ENCODE measurements at regions not wholly inside any gene's neighbourhood (a gene's known extent, or its start where the extent isn't known, plus 50 kb on each side); places are given as distances from the start of the nearest gene placed in this dataset.

DNA sequence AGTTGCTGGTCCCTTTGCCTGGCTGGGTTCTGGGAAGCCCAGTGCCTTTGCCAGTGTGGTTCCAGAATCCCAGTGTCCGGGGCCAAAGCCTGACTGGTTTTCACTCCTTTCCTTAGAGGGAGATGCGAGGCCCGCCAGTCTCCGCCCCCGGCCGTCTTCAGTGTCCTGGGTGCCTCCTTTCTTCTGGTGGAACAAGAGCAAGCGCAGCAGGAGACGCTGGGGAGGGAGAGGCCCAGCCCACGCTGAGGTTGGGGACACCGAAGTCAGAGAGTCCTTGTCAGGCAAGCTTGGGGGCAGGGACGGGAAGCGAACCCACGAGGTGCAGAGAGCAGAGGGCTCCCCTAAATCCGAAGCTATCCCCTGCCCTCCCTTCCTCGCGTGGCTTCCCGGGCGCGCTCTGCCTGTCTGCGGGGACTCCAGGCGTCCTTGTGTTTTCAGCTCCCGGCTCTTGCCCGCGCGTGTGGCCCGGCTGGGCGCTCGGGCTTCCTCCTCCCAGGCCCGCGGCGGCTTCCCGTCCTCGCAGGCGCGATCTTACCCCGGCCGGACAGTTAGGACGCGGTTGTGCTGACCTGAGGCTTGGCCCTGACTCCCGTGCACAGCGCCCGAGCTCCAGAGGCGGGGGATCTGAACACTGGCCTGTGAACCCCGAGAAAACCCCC is 60.6 kb upstream of the UBE3C start:
- CTCF ChIA-PET: interaction anchor here (0.8 kb wide), 1 partner anchor 309 kb away, joined by 3 read pairs; no protein-coding TSS in a partner anchor

More for the DNA sequence above, 60.6 kb upstream of the UBE3C start:
- Histone ChIP-seq H3K4me2 (ENCODE audit: control insufficient read depth, insufficient read depth) (no peak overlapping the region), H3K36me3 (ENCODE audit: control insufficient read depth in 2 of 2, insufficient read depth in 2 of 2, low read length in 1 of 2) (no peaks in the 10 kb centered on the region), H3K4me3 (no peak overlapping the region), H3K9ac (ENCODE audit: control insufficient read depth, insufficient read depth, low read length) (no peak overlapping the region), H3K4me1 (ENCODE audit: control insufficient read depth, insufficient read depth, low read length) (no peaks in the 10 kb centered on the region), H3K79me2 (ENCODE audit: control insufficient read depth, insufficient read depth, low read length) (no peaks in the 10 kb centered on the region), H2AFZ (ENCODE audit: control insufficient read depth, low read depth, low read length) (no peak overlapping the region), H3K9me3 (replicated peaks; ENCODE audit: control insufficient read depth, insufficient read depth, low read length) (no peaks in the 10 kb centered on the region), H4K20me1 (ENCODE audit: control insufficient read depth, insufficient read depth) (no peaks in the 10 kb centered on the region), H3K27ac (ENCODE audit: control insufficient read depth, insufficient read depth) (no peak overlapping the region), H3K27me3 (replicated peaks in 1 of 2; ENCODE audit: control insufficient read depth in 2 of 2, insufficient read depth in 2 of 2, low read length in 1 of 2) (peaks cover 2 to 4% of the 10 kb centered on the region in 2 experiments; a peak in 3 of 4 replicates)
- 31% methylated on average over 44 of the region's 44 CpGs for WGBS (ENCODE audit: insufficient coverage, insufficient replicate concordance, low lambda C conversion rate, missing lambda C conversion rate)
- no TSS peak for BruUV-seq (replicated peaks)
- DNase-seq (ENCODE audit: low read depth, low spot score): no peak
- no peak for FAIRE-seq
- intact Hi-C loops (cut with micrococcal nuclease; ENCODE audit: unreplicated experiment) (no loop called here), in situ Hi-C loops (cut with MboI) (no loop called here)
- ChIA-PET RAD21 (ENCODE audit: unreplicated experiment) (interaction anchor here (0.6 kb wide), 1 partner anchor 31 kb away, joined by 3 read pairs; no protein-coding TSS in a partner anchor), SMC1A (ENCODE audit: uncharacterized antibody, unreplicated experiment) (no interaction called here), POLR2A (no interaction called here)
- no peak for ATAC-seq
- TF ChIP-seq ETV6 (conservative IDR thresholded peaks at IDR 0.05 in 1 of 2, IDR thresholded peaks at IDR 0.05 in 1 of 2; ENCODE audit: borderline replicate concordance in 1 of 2, low read depth in 1 of 2) (no peak), SREBF2 (IDR thresholded peaks at IDR 0.05; ENCODE audit: low read length) (no peak), JUND (IDR thresholded peaks at IDR 0.05; ENCODE audit: low read depth, low read length) (no peak), GABPA (IDR thresholded peaks at IDR 0.05; ENCODE audit: low read depth) (no peak), MEF2B (IDR thresholded peaks at IDR 0.05; ENCODE audit: partially characterized antibody, poor library complexity, severe bottlenecking) (no peak), CREM (IDR thresholded peaks at IDR 0.05; ENCODE audit: low read depth) (no peak), DPF2 (IDR thresholded peaks at IDR 0.05) (no peak), YBX1 (IDR thresholded peaks at IDR 0.05) (no peak), EZH2 (IDR thresholded peaks at IDR 0.05; ENCODE audit: borderline replicate concordance, control insufficient read depth, low read depth, low read length) (no peak), MYB (IDR thresholded peaks at IDR 0.05; ENCODE audit: borderline replicate concordance, low read depth, low read length) (no peak), LARP7 (IDR thresholded peaks at IDR 0.05) (no peak), CREB1 (IDR thresholded peaks at IDR 0.05; ENCODE audit: low read depth) (no peak), POLR2AphosphoS5 (IDR thresholded peaks at IDR 0.05; ENCODE audit: low read length) (no peak), NR2C1 (IDR thresholded peaks at IDR 0.05) (no peak), ZNF217 (IDR thresholded peaks at IDR 0.05) (no peak), SIN3A (IDR thresholded peaks at IDR 0.05; ENCODE audit: low read depth, low read length) (no peak), SPI1 (IDR thresholded peaks at IDR 0.05; ENCODE audit: borderline replicate concordance, insufficient read depth, low read depth, low read length) (no peak), SMAD5 (IDR thresholded peaks at IDR 0.05; ENCODE audit: low read depth) (no peak), RBBP5 (conservative IDR thresholded peaks at IDR 0.05) (no peak)
- TF ChIP-seq, protein P1, sequence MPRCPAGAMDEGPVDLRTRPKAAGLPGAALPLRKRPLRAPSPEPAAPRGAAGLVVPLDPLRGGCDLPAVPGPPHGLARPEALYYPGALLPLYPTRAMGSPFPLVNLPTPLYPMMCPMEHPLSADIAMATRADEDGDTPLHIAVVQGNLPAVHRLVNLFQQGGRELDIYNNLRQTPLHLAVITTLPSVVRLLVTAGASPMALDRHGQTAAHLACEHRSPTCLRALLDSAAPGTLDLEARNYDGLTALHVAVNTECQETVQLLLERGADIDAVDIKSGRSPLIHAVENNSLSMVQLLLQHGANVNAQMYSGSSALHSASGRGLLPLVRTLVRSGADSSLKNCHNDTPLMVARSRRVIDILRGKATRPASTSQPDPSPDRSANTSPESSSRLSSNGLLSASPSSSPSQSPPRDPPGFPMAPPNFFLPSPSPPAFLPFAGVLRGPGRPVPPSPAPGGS (IDR thresholded peaks at IDR 0.05; ENCODE audit: borderline replicate concordance, insufficient read depth, low read depth, low read length, poor library complexity, severe bottlenecking): no peak
